GM12878 (cell line): ENCODE measurements at regions not wholly inside any gene's neighbourhood (a gene's known extent, or its start where the extent isn't known, plus 50 kb on each side); places are given as distances from the start of the nearest gene placed in this dataset.

ENCODE experiments used
- ATAC-seq: fragments of 200-7000 bp; cut with Tn5 transposase; 3 replicates; pipeline ENCODE4 v1.9.1; 2020; ENCODE audit warnings: mild to moderate bottlenecking, moderate library complexity
- BruUV-seq: library from RNA; stranded (reverse); fragments of 400-500 nt; replicated peaks from 2 replicates; lab custom pipeline; 2021; lab: Mats Ljungman, UMichigan
- CTCF ChIA-PET: fragments of 300-600 bp; sonication (Branson Sonifier 250); formaldehyde crosslinking; extraction: SDS; loops from one replicate; lab custom pipeline; 2021; ENCODE audit warnings: inconsistent platforms; lab: Yijun Ruan, JAX
- POLR2A ChIA-PET: fragments of 350-600 bp; formaldehyde crosslinking; extraction: SDS; loops from one replicate; lab custom pipeline; 2021; ENCODE audit warnings: inconsistent platforms; lab: Charles Lee
- RAD21 ChIA-PET: fragments of 300-600 bp; sonication (Branson Sonifier 250); formaldehyde crosslinking; loops from one replicate; lab custom pipeline; 2023; ENCODE audit warnings: antibody characterized with exemption; ENCODE audit not compliant: unreplicated experiment; lab: Charles Lee
- SMC1A ChIA-PET: fragments of 300-600 bp; sonication (Branson Sonifier 250); formaldehyde crosslinking; loops from one replicate; lab custom pipeline; 2023; ENCODE audit not compliant: unreplicated experiment, uncharacterized antibody; lab: Charles Lee
- DNase-seq: peaks from one replicate; pipeline ENCODE4 v3.0.0-alpha.2; 2011; ENCODE audit warnings: low read depth, low spot score
- FAIRE-seq: peaks from 3 replicates; lab custom pipeline; 2011; peaks lifted over from hg19 to GRCh38; lab: Jason Lieb, UNC
- H2AFZ ChIP-seq: 2 replicates; pipeline ENCODE4 v1.6.0; 2011; ENCODE audit warnings: low read depth, low read length, control low read depth; ENCODE audit not compliant: control insufficient read depth
- H3K27ac ChIP-seq: 2 replicates; pipeline ENCODE4 v1.5.1; 2011; ENCODE audit warnings: control low read depth; ENCODE audit not compliant: control insufficient read depth, insufficient read depth
- H3K27me3 ChIP-seq, 2 experiments: replicated peaks in 1 of 2; 2 replicates each; pipeline versions ENCODE4 v1.6.0 to v1.6.1; 2011; ENCODE audit warnings: low read length in 1 of 2; ENCODE audit not compliant: control insufficient read depth in 2 of 2, insufficient read depth in 2 of 2
- H3K36me3 ChIP-seq, 2 experiments: 2 replicates each; pipeline ENCODE4 v1.5.1; 2011; ENCODE audit warnings: low read length in 1 of 2; ENCODE audit not compliant: control insufficient read depth in 2 of 2, insufficient read depth in 2 of 2
- H3K4me1 ChIP-seq: 2 replicates; pipeline ENCODE4 v1.6.1; 2011; ENCODE audit warnings: mild to moderate bottlenecking, low read length, moderate library complexity, mixed read lengths; ENCODE audit not compliant: control insufficient read depth, insufficient read depth
- H3K4me2 ChIP-seq: 2 replicates; pipeline ENCODE4 v1.6.0; 2011; ENCODE audit warnings: control low read depth; ENCODE audit not compliant: control insufficient read depth, insufficient read depth
- H3K4me3 ChIP-seq: fragments of 200-600 bp; sonication (generic); 2 replicates; pipeline ENCODE4 v1.5.1; 2016
- H3K79me2 ChIP-seq: 2 replicates; pipeline ENCODE4 v1.6.0; 2011; ENCODE audit warnings: low read length; ENCODE audit not compliant: control insufficient read depth, insufficient read depth
- H3K9ac ChIP-seq: 2 replicates; pipeline ENCODE4 v1.8.0; 2011; ENCODE audit warnings: low read length, control low read depth, mixed read lengths; ENCODE audit not compliant: control insufficient read depth, insufficient read depth
- H3K9me3 ChIP-seq: replicated peaks from 3 replicates; pipeline ENCODE4 v1.5.1; 2011; ENCODE audit warnings: mild to moderate bottlenecking, low read length; ENCODE audit not compliant: control insufficient read depth, insufficient read depth
- H4K20me1 ChIP-seq: 2 replicates; pipeline ENCODE4 v1.6.0; 2011; ENCODE audit not compliant: control insufficient read depth, insufficient read depth
- BCL11A ChIP-seq: IDR thresholded peaks from 2 replicates; pipeline ENCODE4 v1.6.1; 2011; ENCODE audit warnings: low read depth, low read length
- ELK1 ChIP-seq: IDR thresholded peaks from 2 replicates; pipeline ENCODE4 v1.6.1; 2012; ENCODE audit warnings: low read depth, low read length, improper control_type of control experiment
- MEF2A ChIP-seq: IDR thresholded peaks from 2 replicates; pipeline ENCODE4 v1.6.1; 2011; ENCODE audit warnings: low read depth, mild to moderate bottlenecking, low read length, moderate library complexity; ENCODE audit not compliant: insufficient read depth
- NFIC ChIP-seq: IDR thresholded peaks from 2 replicates; pipeline ENCODE4 v1.6.1; 2012; ENCODE audit warnings: low read depth, mild to moderate bottlenecking, inconsistent platforms, low read length, moderate library complexity
- RB1 ChIP-seq: fragments of 450-650 bp; formaldehyde crosslinking; IDR thresholded peaks from 2 replicates; pipeline ENCODE4 v1.6.1; 2017; ENCODE audit warnings: mild to moderate bottlenecking, borderline replicate concordance
- SUZ12 ChIP-seq: fragments of 200-600 bp; sonication (generic); IDR thresholded peaks from one replicate; pipeline ENCODE4 v1.6.1; 2018; ENCODE audit warnings: antibody characterized with exemption, mild to moderate bottlenecking; ENCODE audit not compliant: unreplicated experiment
- TBL1XR1 ChIP-seq: IDR thresholded peaks from 2 replicates; pipeline ENCODE4 v1.6.1; 2012; ENCODE audit warnings: low read depth, low read length, improper control_type of control experiment
- TCF3 ChIP-seq: IDR thresholded peaks from 2 replicates; pipeline ENCODE4 v1.6.1; 2012; ENCODE audit warnings: low read depth, mild to moderate bottlenecking, low read length, borderline replicate concordance; ENCODE audit not compliant: insufficient read depth
- ZNF384 ChIP-seq: IDR thresholded peaks from 2 replicates; pipeline ENCODE4 v1.6.1; 2012; ENCODE audit warnings: low read depth, mild to moderate bottlenecking, low read length, improper control_type of control experiment, borderline replicate concordance
- WGBS: methylation state at CpG from one replicate; pipeline ENCODE4 v1.1.6; 2016; ENCODE audit warnings: low lambda C conversion rate; ENCODE audit not compliant: insufficient replicate concordance, insufficient coverage; ENCODE audit errors: missing lambda C conversion rate; 5-methylcytosine and 5-hydroxymethylcytosine counted together
- in situ Hi-C: fragments of 300-500 bp; cut with MboI; formaldehyde crosslinking; loops from 9 replicates; pipeline ENCODE4 v1.14.3; 2018; ENCODE audit warnings: mixed read lengths
- intact Hi-C: fragments of 100-400 bp; cut with micrococcal nuclease; formaldehyde crosslinking; loops from one replicate; pipeline ENCODE4 v1.14.2; 2022; ENCODE audit not compliant: unreplicated experiment
- TF ChIP-seq, protein P1 (sequence below): IDR thresholded peaks from 2 replicates; pipeline ENCODE4 v1.6.1; 2012; ENCODE audit warnings: improper control_type of control experiment, low read depth, low read length; ENCODE audit not compliant: insufficient replicate concordance

- WGBS, result 88% methylated on average over 11 of the region's 11 CpGs
- RAD21 ChIA-PET, result no interaction called here
- no peak overlapping the region for H2AFZ ChIP-seq
- no peaks in the 10 kb centered on the region for H3K27me3 ChIP-seq
- BruUV-seq, result no TSS peak
- TF ChIP-seq ELK1, result no peak
- no peak for TF ChIP-seq RB1
- no peak for TF ChIP-seq ZNF384
- TF ChIP-seq, protein P1, sequence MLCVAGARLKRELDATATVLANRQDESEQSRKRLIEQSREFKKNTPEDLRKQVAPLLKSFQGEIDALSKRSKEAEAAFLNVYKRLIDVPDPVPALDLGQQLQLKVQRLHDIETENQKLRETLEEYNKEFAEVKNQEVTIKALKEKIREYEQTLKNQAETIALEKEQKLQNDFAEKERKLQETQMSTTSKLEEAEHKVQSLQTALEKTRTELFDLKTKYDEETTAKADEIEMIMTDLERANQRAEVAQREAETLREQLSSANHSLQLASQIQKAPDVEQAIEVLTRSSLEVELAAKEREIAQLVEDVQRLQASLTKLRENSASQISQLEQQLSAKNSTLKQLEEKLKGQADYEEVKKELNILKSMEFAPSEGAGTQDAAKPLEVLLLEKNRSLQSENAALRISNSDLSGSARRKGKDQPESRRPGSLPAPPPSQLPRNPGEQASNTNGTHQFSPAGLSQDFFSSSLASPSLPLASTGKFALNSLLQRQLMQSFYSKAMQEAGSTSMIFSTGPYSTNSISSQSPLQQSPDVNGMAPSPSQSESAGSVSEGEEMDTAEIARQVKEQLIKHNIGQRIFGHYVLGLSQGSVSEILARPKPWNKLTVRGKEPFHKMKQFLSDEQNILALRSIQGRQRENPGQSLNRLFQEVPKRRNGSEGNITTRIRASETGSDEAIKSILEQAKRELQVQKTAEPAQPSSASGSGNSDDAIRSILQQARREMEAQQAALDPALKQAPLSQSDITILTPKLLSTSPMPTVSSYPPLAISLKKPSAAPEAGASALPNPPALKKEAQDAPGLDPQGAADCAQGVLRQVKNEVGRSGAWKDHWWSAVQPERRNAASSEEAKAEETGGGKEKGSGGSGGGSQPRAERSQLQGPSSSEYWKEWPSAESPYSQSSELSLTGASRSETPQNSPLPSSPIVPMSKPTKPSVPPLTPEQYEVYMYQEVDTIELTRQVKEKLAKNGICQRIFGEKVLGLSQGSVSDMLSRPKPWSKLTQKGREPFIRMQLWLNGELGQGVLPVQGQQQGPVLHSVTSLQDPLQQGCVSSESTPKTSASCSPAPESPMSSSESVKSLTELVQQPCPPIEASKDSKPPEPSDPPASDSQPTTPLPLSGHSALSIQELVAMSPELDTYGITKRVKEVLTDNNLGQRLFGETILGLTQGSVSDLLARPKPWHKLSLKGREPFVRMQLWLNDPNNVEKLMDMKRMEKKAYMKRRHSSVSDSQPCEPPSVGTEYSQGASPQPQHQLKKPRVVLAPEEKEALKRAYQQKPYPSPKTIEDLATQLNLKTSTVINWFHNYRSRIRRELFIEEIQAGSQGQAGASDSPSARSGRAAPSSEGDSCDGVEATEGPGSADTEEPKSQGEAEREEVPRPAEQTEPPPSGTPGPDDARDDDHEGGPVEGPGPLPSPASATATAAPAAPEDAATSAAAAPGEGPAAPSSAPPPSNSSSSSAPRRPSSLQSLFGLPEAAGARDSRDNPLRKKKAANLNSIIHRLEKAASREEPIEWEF, result no peak
- no peak for TF ChIP-seq MEF2A
- TF ChIP-seq NFIC, result no peak
- TF ChIP-seq TBL1XR1, result no peak
- no peak for TF ChIP-seq SUZ12
- no peak for TF ChIP-seq TCF3
- no peak for TF ChIP-seq BCL11A
- H3K9me3 ChIP-seq, result no peaks in the 10 kb centered on the region
- POLR2A ChIA-PET, result interaction anchor here (1.0 kb wide), 1 partner anchor 71 kb away, joined by 4 read pairs; no protein-coding TSS in a partner anchor
- H3K4me1 ChIP-seq, result no peaks in the 10 kb centered on the region
- H3K9ac ChIP-seq, result no peak overlapping the region
- no peak overlapping the region for H3K4me2 ChIP-seq
- H3K27ac ChIP-seq, result no peak overlapping the region
- in situ Hi-C loops (no loop called here), intact Hi-C loops (no loop called here)
- H4K20me1 ChIP-seq, result no peaks in the 10 kb centered on the region
- DNase-seq, result no peak
- no peak for ATAC-seq
- SMC1A ChIA-PET, result interaction anchor here (1.0 to 1.7 kb wide), 5 partner anchors 10 to 82 kb away, joined by 3 to 5 read pairs (median 4); no protein-coding TSS in a partner anchor
- CTCF ChIA-PET, result interaction anchor here (0.7 kb wide), 1 partner anchor 10 kb away, joined by 4 read pairs; no protein-coding TSS in a partner anchor
- no peak overlapping the region for H3K4me3 ChIP-seq
- no peak for FAIRE-seq
- H3K36me3 ChIP-seq, result no peaks in the 10 kb centered on the region
- no peaks in the 10 kb centered on the region for H3K79me2 ChIP-seq
Measured at GRCh38 chr7:121448429-121448828, 52.3 kb upstream of the FAM3C start.
